Memory B cell (primary cell): ENCODE measurements at regions not wholly inside any gene's neighbourhood (a gene's known extent, or its start where the extent isn't known, plus 50 kb on each side); places are given as distances from the start of the nearest gene placed in this dataset.

Experiments
- ATAC-seq: fragments of 150-1000 bp; cut with Tn5 transposase; 2 replicates; pipeline ENCODE4 v1.10.0; 2021; ENCODE audit warnings: low read depth, mild to moderate bottlenecking, moderate library complexity
- DNase-seq, 2 donors: peaks; one replicate each; pipeline ENCODE4 v3.0.0; 2022; ENCODE audit warnings: low spot score in 2 of 2
- H3K27ac Mint-ChIP-seq: one replicate; pipeline ENCODE4 v1.8.0; 2022; ENCODE audit warnings: mild to moderate bottlenecking, moderate library complexity, mixed read lengths
- H3K27me3 Mint-ChIP-seq: one replicate; pipeline ENCODE4 v1.8.0; 2022; ENCODE audit warnings: mixed read lengths
- H3K36me3 Mint-ChIP-seq: one replicate; pipeline ENCODE4 v1.8.0; 2022; ENCODE audit warnings: mild to moderate bottlenecking, mixed read lengths
- H3K4me1 Mint-ChIP-seq: one replicate; pipeline ENCODE4 v1.8.0; 2022; ENCODE audit warnings: mixed read lengths
- H3K4me3 Mint-ChIP-seq: one replicate; pipeline ENCODE4 v1.8.0; 2022; ENCODE audit warnings: mild to moderate bottlenecking, moderate library complexity, mixed read lengths
- H3K9me3 Mint-ChIP-seq: one replicate; pipeline ENCODE4 v1.8.0; 2022; ENCODE audit warnings: mixed read lengths

DNA sequence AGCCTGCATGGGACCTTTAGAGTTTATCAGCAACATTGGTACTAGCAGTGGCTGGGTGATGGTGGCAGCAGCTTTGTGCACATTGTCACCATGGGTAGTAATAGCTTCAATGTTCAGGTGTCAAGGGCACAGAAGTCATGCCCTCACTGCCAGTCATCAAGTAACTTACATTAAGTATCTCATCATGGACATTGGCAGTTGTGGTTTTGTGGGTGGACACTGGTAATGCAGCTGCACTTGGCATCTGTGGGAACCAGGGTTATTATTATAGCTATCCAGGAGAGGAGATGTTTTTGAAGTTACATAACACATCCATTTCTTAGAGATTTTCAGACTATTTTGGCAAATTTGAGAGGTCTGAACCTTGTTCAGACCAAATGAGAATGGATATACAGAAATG, 243.2 kb upstream of the NOCT start:
- Mint-ChIP-seq H3K9me3 (no peaks in the 10 kb centered on the region), H3K36me3 (no peaks in the 10 kb centered on the region), H3K4me3 (no peak overlapping the region), H3K27ac (no peak overlapping the region), H3K4me1 (peaks cover 3% of the 10 kb centered on the region), H3K27me3 (peaks cover 2% of the 10 kb centered on the region)
- DNase-seq: no peak
- ATAC-seq: no peak

DNA sequence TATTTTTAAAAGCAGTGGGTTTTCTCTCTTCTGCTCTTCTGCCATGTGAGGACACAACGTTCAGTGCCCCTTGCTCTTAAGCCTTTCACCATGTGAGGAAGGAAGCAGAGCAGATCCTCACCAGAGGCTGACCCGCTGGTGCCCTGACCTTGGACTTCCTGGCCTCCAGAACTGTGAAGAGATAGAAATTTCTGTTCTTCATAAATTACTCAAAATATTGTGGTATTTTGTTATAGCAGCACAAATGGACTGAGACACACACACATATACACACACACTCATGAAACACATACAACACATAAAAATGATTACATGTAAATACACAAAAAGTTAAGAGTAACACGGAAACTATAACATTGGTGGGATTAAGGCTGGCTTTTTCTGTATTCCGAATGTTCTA, 244.8 kb upstream of the NOCT start:
- no peaks in the 10 kb centered on the region for H3K9me3 Mint-ChIP-seq
- H3K4me3 Mint-ChIP-seq: no peak overlapping the region
- no peak overlapping the region for H3K27ac Mint-ChIP-seq
- ATAC-seq (no peak), DNase-seq (no peak)
- peaks cover 2% of the 10 kb centered on the region for H3K4me1 Mint-ChIP-seq
- H3K27me3 Mint-ChIP-seq: peaks cover 2% of the 10 kb centered on the region
- no peaks in the 10 kb centered on the region for H3K36me3 Mint-ChIP-seq

DNA sequence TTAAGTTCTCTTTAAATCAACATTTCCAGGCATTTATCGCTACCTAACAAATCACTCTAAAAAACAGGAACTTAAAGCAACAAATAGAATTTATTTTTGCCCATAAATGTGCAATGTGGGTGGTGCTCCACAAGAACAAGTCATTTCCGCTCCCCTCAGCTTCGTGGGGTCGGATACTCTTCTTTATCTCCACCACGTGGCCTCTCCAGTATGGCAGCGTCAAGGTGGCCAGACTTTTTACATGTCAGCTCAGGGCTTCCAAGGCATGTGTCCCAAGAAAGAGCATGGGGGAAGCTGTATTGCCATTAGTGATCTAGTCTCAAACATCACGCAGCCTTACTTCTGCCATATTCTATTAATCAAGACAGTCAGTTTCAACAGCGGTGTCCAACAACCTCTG, 249.2 kb upstream of the NOCT start:
- no peak overlapping the region for H3K4me3 Mint-ChIP-seq
- no peaks in the 10 kb centered on the region for H3K4me1 Mint-ChIP-seq
- no peaks in the 10 kb centered on the region for H3K36me3 Mint-ChIP-seq
- H3K9me3 Mint-ChIP-seq: no peaks in the 10 kb centered on the region
- peaks cover 2% of the 10 kb centered on the region for H3K27me3 Mint-ChIP-seq
- ATAC-seq (no peak), DNase-seq (no peak)
- no peak overlapping the region for H3K27ac Mint-ChIP-seq

DNA sequence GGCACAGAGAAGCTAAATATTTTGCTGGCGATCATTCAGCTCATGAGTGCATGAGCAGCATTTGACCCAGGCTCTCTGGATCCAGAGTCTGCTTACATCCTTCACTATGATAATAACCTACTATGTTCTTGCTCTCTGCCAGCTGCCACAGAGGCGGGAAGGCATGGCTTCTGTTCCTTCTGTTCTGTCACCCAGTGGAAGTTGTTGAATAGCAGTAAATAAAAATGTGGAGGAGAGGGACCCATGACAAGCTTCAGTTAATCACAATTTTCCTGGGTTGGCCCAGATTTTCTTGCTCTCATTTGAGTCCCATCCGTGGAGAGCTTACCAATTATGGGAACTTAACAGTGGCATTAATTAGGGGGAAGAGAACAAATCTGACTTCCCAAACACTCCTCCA, 250.1 kb upstream of the NOCT start:
- no peaks in the 10 kb centered on the region for H3K9me3 Mint-ChIP-seq
- H3K27me3 Mint-ChIP-seq: peaks cover 2% of the 10 kb centered on the region
- H3K27ac Mint-ChIP-seq: no peak overlapping the region
- no peak for ATAC-seq
- no peak overlapping the region for H3K4me3 Mint-ChIP-seq
- DNase-seq: no peak
- no peaks in the 10 kb centered on the region for H3K4me1 Mint-ChIP-seq
- no peaks in the 10 kb centered on the region for H3K36me3 Mint-ChIP-seq

DNA sequence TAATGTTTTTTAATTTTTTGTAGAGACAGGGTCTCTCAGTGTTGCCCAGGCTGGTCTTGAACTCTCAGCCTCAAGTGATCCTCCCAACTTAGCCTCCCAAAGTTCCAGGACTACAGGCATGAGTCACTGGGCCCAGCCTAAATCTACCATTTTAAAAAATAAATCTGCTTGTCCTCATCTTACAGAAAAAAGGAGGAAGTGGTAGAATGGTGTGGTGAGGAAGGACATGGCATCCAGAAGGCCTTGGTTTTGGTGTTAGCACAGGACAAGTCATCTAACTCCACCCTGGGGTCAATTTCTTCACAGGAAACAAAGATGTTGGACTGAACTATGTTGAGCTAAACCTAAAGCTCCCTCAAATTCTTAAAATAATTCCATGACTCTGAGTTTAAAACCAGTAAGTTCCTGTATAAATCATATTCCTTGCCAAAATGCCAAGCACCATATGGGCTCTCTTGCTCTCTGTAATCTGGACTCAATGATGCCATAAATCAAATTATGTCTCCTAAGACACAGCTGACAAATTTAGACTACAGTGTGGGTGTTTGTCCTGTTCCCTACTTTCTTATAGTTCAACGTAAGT, 253.9 kb upstream of the NOCT start:
- H3K4me1 Mint-ChIP-seq: no peaks in the 10 kb centered on the region
- ATAC-seq (no peak), DNase-seq (no peak)
- H3K27me3 Mint-ChIP-seq: no peaks in the 10 kb centered on the region
- H3K4me3 Mint-ChIP-seq: no peak overlapping the region
- no peaks in the 10 kb centered on the region for H3K9me3 Mint-ChIP-seq
- no peaks in the 10 kb centered on the region for H3K36me3 Mint-ChIP-seq
- no peak overlapping the region for H3K27ac Mint-ChIP-seq

DNA sequence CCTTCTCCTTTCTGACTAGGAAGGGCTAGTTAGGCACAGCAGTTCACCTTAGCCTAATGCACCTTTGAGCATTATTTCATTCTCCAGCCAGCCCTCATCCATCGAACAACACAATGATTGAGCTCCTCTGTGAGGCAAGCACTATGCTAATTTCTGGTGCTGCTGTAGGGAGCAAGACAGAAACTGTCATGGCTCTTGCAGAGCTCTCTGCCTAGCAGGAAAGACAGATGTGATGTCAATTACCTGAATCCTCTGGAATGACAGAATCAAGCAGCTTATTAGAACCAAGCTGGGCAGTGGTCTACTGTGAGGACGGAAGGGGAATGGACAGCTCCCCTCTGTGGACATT, 256.1 kb upstream of the NOCT start:
- H3K36me3 Mint-ChIP-seq: no peaks in the 10 kb centered on the region
- H3K4me3 Mint-ChIP-seq: no peak overlapping the region
- DNase-seq (no peak), ATAC-seq (no peak)
- H3K27me3 Mint-ChIP-seq: peaks cover 5% of the 10 kb centered on the region
- no peak overlapping the region for H3K27ac Mint-ChIP-seq
- H3K4me1 Mint-ChIP-seq: no peaks in the 10 kb centered on the region
- H3K9me3 Mint-ChIP-seq: peaks cover 2% of the 10 kb centered on the region

DNA sequence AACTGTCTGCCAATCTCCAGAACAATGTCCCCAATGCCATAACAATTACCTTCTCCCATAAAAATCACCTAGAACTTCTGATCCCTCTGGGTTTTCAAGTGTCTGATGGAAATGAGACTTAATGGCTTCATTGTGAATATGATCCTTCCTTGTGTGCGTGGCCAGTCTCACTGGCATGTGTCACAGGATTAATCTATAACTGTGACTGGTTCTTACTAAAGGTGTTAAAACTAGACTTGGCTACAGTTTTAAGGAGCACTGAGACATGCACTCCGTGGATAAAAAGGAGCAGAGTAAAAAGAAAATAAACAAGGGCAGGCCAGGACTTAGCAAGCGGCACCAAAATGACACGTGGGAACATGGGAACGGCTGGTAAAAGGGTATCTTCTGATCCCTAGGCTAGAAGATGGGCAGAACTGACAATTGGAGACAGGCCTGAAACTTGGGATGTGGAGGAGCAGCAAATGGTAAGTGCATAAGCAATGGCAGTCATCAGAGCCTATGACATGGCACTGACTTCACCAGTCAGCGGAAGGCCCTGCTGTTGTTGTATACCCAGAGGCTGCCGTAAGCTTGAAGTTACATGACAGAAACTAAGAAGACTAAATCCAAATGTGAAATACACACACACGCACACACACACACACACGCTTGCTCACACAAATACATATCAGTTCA, 256.6 kb upstream of the NOCT start:
- peaks cover 5% of the 10 kb centered on the region for H3K27me3 Mint-ChIP-seq
- H3K4me3 Mint-ChIP-seq: no peak overlapping the region
- H3K9me3 Mint-ChIP-seq: peaks cover 3% of the 10 kb centered on the region
- no peak for ATAC-seq
- H3K36me3 Mint-ChIP-seq: no peaks in the 10 kb centered on the region
- no peaks in the 10 kb centered on the region for H3K4me1 Mint-ChIP-seq
- DNase-seq: no peak
- no peak overlapping the region for H3K27ac Mint-ChIP-seq

DNA sequence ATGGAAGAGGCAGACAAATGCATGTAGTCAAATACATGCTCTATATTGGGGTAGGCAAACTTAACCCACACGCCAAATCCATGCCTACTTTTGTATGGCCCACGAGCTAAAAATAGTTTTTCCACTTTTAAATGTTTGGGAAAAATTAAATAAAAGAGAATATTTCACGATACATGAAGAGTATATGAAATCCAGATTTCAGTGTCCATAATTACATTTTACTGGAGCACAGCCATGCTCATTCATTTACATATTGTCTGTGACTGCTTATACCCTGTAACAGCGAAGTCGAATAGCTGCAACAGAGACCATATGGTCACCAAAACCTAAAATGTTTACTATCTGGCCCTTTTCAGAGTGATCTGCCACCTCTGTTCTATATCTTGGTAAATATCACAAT, 257.4 kb upstream of the NOCT start:
- Mint-ChIP-seq H3K9me3 (peaks cover 7% of the 10 kb centered on the region), H3K27ac (no peak overlapping the region), H3K4me3 (no peak overlapping the region), H3K36me3 (no peaks in the 10 kb centered on the region), H3K4me1 (no peaks in the 10 kb centered on the region), H3K27me3 (peaks cover 5% of the 10 kb centered on the region)
- ATAC-seq: no peak
- DNase-seq: no peak

DNA sequence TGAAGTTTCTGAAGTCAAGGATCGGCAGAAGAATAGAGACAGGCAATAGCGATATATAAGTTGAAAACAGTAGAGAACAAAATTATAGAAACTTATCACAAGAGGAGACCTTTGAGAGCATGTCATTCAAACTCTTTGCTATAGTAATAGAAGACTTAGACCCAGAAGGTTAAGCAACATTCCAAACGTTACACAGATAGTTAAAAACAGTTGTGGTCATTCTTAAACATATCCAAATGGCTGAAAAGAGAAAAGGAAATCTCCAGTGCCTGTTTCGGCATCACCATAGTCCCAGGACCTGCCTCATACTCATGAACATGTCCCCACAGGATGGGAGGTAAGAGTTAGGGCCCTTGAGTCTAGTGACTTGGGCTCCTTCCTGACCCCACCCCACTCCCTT, 258.1 kb upstream of the NOCT start:
- peaks cover 11% of the 10 kb centered on the region for H3K9me3 Mint-ChIP-seq
- no peak overlapping the region for H3K4me3 Mint-ChIP-seq
- no peaks in the 10 kb centered on the region for H3K4me1 Mint-ChIP-seq
- peaks cover 5% of the 10 kb centered on the region for H3K27me3 Mint-ChIP-seq
- no peak for ATAC-seq
- no peak overlapping the region for H3K27ac Mint-ChIP-seq
- no peak for DNase-seq
- no peaks in the 10 kb centered on the region for H3K36me3 Mint-ChIP-seq

DNA sequence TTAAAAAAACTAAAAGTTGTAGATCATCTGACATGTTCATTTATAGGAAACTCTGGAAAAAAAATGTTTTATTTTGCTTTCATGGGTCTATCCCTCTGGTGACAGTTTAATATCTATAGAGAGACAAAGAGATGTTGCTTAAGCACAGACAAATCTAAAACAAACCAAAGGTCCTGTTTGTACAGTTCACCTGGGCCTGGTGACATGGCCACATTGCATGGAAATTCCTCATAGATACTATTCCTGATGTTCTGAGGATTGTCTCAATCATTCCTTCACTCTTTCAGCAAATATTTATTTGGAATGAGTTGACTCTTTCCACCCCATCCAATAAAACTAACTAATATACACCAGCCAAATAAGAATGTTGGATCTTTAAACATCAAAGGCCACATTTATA, 259.1 kb upstream of the NOCT start:
- ATAC-seq (no peak), DNase-seq (no peak)
- peaks cover 5% of the 10 kb centered on the region for H3K27me3 Mint-ChIP-seq
- no peaks in the 10 kb centered on the region for H3K36me3 Mint-ChIP-seq
- H3K4me1 Mint-ChIP-seq: no peaks in the 10 kb centered on the region
- H3K27ac Mint-ChIP-seq: no peak overlapping the region
- no peak overlapping the region for H3K4me3 Mint-ChIP-seq
- H3K9me3 Mint-ChIP-seq: peaks cover 13% of the 10 kb centered on the region

DNA sequence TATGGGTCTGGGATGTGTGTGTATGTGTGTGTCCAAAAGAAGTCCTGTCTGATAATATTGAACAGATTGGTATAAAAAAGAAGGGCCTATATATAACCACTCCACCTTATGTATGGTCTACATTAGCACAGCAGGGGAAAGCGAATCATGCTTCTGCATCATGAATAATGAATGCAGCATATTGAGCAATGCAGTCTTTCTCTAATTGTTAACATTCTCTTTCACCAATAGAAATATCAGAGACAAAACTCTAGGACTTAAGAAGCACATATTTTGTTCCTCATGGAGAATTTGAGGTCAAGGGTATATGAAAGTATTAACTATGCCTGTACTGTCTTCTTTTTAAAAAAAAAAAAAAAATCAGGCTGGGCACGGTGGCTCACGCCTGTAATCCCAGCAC, 264.3 kb upstream of the NOCT start:
- no peak for DNase-seq
- Mint-ChIP-seq H3K4me1 (no peaks in the 10 kb centered on the region), H3K27ac (no peak overlapping the region), H3K27me3 (peaks cover 5% of the 10 kb centered on the region), H3K9me3 (peaks cover 15% of the 10 kb centered on the region), H3K4me3 (no peak overlapping the region), H3K36me3 (no peaks in the 10 kb centered on the region)
- no peak for ATAC-seq

DNA sequence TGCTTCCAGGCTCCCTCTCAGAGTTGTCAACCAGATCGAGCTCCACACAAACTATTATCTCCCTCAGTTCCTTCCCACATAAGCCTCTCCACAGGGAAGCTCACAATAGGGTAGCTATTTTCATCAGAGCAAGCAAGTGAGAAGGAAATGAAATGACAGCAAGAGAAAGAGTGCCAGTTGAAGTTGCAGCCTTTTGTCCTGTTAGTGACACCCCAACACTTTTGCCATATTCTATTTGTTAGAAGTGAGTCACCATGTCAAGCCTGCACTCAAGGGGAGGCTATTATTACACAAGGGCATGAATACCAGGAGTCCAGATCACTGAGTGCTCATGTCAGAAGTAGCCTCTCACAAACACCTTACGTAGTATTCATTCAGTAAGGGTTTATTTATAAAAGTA, 266.3 kb upstream of the NOCT start:
- Mint-ChIP-seq H3K27me3 (peaks cover 1% of the 10 kb centered on the region), H3K4me1 (no peaks in the 10 kb centered on the region), H3K4me3 (no peak overlapping the region), H3K36me3 (no peaks in the 10 kb centered on the region), H3K27ac (no peak overlapping the region), H3K9me3 (peaks cover 13% of the 10 kb centered on the region)
- DNase-seq (no peak), ATAC-seq (no peak)

DNA sequence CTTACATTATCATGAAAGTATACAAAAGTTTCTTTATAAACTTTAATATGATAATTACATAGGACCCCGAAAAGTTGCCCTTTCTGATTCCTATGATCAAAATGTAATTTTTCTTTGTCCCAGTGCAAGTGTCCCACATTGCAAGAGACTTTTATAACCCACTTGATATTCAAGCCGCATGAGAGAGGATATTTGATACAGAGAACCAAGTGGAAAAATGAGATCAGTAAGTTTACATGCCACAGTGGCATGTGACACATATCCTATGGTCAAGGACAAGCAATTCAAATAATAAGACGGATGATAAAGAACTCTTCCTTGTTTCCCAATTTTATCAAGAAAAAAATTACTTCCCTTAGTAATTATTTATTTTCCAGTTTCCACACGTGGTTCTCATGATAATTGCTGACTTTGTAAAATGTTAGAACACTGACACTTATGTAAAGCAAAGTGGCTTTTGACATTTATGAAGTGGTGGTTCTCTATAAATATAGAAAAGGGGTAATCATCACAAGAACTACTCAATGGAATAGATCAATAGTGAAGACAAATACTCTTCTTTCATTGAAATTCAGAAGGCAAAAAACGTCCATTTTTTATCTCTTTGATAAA, 273.7 kb upstream of the NOCT start:
- DNase-seq: no peak
- Mint-ChIP-seq H3K4me1 (no peaks in the 10 kb centered on the region), H3K9me3 (peaks cover 2% of the 10 kb centered on the region), H3K27ac (no peak overlapping the region), H3K36me3 (no peaks in the 10 kb centered on the region), H3K27me3 (peaks cover 3% of the 10 kb centered on the region), H3K4me3 (no peak overlapping the region)
- no peak for ATAC-seq

DNA sequence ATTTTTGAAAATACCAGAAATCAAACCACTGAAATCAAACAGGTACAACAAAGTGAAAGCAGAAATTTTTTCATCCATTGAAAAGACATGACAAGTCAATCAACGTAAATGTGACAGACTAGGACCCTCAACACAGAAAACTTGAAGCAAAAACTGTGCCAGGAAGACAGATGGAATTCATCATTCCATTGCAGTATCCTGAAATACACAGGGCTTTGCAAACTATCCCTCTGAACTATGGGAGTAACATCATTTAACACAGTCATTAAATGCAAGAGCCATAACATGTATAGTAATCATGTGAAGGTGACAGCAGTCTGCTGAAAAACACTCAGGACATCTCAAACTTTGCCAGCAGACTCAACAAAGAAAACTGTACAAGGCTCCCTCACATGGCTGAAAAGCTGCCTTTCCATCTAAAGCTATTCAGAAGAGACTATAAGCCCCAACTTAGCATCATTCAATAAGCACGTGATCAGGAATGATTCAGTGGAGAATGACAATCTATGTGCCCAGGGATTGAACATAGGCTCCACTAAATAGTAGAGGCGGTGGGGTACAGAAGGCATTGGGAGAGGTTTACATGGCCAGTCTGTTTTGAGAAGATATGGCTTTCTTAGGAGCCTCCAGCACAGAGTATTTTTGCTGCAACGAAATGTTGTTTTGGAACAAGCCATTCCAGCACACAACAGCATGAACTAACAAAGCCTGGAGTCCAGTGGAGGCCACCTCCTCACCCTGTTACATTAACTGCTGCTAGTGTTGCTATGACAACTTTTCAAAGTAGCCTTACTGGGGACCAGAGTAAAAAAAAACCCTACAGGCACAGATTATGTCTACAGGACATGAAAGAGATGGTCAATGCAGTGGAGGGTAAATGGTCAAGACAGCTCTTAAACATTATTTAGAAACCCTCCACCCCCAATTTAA, 274.5 kb upstream of the NOCT start:
- H3K4me1 Mint-ChIP-seq: no peaks in the 10 kb centered on the region
- peaks cover 3% of the 10 kb centered on the region for H3K27me3 Mint-ChIP-seq
- no peak overlapping the region for H3K4me3 Mint-ChIP-seq
- no peak overlapping the region for H3K27ac Mint-ChIP-seq
- no peaks in the 10 kb centered on the region for H3K36me3 Mint-ChIP-seq
- ATAC-seq: no peak
- H3K9me3 Mint-ChIP-seq: peaks cover 2% of the 10 kb centered on the region
- DNase-seq: no peak
